Fibroblast of skin of left biceps (primary cell): ENCODE measurements at regions not wholly inside any gene's neighbourhood (a gene's known extent, or its start where the extent isn't known, plus 50 kb on each side); places are given as distances from the start of the nearest gene placed in this dataset.
"Not testable (repeated sequence)": the region's sequence is repeated elsewhere in the genome, so short reads cannot be mapped to it uniquely, and the experiment has no call there.

Experiments used
- DNase-seq, 2 experiments: peaks; one replicate each; pipeline ENCODE4 v3.0.0-alpha.2; 2013; ENCODE audit warnings: low read depth in 2 of 2

DNA sequence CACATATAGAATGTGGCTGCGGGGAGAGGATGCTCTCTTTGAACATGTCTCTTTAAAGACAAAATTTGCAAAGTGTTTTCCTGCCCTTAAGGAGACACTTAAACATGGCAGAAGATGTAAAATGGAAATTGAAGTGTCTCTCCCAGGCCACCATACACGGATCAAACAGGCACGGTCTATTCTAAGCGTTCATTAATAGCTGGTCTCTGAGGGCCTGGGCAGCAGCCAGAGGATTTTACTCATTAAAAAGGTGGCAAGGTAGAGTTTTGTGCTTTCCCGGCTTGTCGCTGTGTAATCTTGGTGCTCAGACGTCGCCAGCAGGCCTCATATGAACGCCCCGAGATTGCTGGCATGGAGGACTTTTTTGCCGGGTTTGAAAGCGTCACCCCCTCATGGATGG, 205.5 kb downstream of the EMX2 start:
- DNase-seq: no peak

DNA sequence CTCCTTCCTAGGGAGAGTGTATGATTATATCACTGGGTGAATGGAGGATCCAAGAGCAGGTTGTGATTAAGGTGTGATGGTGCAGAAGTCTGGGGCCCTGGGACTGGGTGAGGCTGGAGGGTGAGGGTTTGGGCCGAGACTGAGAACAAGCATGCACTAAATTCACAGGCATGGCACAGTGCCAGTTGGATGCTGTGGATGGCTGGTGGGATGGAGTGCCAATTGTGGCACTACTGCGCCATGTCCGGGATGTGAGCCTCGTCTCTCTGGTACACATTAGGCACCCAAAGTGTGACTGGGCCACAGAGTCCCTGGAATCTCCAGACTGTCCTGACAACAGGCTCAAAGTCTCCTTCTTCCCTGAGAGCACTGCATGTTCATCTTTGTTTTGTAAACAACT, 208.1 kb downstream of the EMX2 start:
- DNase-seq: no peak

DNA sequence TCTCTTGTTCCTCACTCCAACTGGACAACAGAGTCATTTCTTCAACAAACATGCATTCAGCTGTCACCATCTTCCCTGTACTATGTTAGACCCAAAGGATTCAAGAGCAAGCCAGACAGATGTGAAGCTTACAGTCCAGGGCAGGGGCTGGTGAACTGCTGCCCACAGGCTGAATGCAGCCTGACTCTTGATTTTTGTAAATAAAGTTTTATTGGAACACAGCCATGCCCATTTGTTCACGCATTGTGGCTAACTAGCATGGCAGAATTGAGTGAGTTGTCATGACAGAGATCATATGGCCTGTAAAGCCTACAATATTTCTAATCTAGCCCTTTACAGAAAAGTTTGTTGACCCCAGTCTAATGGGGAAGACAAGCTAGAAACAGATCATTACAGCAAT, 208.7 kb downstream of the EMX2 start:
- no peak for DNase-seq

DNA sequence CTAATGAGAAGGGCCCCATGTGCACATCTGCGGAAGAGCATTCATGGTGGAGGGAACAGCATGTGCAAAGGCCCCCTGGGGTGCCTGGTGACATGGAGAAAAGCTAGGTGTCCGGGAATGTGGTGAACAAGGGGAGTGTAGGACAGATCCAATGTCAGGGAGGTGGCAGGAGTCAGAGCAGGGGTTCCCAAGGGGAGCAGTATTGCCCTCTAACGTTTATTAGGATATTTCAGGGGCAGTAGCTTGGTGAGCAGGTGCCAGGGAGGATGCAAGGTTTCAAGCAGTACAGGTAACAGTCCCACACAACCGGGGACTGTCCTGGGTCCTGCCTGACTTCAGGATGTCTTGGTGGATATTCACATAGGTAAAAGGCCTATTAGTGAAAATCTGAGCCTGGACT, 209.6 kb downstream of the EMX2 start:
- DNase-seq: no peak

DNA sequence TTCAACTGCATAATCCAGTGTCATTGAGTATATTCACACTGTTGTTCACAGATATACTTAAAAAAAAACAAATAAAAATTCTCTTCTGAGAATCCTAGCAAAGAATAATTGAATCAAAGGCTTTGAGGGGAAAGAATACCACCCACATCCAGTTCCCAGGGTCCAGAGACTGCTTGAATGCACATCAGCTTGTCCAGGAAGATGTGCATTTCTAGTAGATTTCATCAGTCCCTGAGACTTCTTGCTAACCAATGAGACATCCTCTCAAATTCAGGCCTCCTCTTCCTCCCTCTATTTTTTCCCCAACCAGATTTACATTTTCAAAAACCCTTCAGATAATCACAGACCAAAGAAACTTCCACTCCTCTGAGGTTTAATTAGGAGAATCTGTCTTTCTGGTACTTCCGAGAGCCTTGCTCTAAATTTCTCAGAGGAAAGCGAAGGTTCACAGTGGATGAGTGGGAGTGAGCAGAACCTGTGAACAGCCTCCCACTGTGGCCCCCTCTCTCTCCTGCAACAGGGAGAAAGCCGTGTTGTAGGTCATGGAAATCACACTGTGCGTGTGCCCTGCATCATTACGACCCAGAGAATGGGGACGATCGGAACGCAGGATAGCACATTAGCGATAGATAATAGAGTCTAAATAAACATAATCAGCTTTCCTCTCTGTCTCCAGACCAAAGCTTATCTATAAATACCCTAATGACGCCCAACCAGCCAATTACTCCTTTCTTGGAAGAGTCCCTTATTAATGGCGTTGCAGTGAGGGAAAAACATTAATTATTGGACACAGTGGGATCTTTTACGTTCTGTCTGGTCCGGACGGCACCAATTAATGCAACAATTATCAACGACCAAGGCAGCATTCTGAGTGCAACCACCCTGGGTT, 212.5 kb downstream of the EMX2 start:
- no peak for DNase-seq

DNA sequence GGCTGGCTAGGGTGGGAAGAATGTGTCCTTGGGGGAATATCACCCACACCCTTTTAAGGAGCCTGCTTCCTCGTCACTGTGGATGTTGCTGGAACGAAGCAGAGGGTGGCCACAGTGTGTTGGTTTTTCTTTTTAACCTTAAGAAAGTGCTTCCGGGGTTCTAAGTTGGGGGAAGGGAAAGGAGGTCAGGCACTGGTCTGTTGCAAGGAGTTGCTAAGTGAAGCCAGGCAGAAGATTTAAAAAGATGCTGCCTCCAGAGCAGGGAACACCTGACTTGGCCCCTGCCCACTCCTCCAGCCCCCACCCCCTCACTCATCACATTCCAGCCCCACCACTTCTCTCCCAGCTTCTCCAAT, 213.1 kb downstream of the EMX2 start:
- DNase-seq: no peak

DNA sequence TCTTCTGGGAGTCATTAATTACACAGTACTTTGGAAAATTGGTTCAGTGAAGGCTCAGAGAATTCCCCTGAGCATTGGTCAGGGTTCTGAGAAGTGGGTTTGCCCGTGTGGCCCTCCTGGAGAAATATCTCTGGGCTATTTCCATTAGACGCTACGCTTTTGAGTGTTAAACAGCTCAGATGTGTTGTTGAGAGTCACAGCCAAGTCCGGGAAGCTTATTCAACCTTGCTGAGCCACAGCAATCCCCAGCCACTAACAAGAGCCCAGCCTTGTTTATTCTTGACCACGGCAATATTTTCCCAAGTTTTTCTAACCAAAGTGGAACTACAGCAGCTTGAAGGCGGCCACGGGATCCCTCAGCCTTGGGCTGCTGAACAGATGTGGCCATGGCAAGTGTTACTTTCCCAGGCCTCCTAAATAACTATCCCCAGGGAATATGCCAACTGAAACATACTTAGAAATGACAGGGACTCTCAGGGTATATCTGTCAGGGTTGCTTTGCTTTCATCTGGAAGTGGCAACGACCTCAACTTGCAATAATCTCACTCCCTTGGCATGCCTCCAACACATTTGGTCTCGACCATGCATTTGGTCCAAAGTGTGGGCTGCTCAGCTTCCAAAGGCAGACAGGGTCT, 214.7 kb downstream of the EMX2 start:
- no peak for DNase-seq

DNA sequence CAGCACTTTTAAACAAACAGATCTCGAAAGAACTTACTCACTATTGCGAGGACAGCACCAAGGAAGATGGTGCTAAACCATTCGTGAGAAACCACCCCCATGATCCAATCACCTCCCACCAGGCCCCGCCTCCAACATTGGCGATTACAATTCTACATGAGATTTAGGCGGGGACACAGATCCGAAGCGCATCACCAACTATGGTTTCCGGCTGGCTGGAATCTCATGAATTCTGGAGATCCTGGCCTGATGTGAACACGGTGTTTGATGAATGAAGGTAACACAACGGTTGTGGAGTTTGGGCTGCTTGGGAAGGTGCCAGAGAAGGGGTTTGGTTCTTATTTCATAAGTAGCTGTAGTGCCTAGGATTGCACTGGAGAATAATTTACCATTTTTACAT, 216.7 kb downstream of the EMX2 start:
- DNase-seq: no peak

DNA sequence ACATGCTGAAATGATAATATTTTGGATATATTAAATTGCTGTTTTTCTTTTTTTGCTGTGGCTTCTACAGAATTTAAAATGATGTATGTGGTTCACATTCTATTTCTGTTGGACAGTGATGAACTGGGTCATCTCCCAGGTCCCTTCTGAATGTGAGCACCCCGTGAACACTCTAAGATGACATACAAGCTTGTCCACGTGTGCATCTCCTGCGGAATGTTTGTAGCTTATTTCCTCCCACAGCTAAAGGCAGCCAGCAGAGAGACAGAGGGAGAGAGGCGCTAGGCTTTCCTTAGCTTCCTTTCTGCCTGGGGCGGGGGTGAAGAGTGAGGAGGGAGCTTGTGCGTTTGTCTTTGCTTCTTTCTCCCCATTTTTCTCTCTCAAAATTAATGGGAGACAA, 219.1 kb downstream of the EMX2 start:
- no peak for DNase-seq

DNA sequence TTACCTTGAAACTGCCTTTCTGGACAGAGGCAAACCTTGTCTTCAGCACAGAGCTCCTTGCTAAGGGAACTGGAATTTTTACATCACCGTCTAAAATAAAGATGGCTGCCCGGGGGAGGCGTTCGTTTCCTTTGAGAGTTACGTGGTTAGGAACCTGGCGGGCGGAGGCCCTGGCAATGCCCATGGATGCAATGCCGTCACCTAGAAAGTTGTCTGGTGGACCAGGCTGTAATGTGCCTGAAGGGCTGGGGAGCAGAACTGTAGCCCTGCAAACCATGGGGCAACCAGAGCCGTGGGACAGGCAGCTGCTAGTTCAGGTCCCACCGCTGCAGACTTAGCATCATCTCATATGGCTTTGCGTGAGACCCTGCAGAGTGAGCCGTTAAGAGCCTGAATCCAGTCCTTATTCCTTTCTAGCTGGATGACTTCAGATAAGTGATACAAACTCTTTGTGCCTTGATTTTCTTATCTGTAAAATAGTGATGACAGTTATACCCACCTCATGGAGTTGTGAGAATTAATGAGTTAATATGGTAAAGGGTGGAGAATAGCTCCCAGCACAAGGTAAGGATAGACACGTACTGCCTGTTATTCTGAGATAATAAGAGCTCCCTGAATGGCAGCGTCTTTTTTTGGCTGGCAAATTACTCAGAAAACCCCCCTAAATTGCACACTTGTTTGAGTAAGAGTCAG, 219.7 kb downstream of the EMX2 start:
- DNase-seq: no peak

DNA sequence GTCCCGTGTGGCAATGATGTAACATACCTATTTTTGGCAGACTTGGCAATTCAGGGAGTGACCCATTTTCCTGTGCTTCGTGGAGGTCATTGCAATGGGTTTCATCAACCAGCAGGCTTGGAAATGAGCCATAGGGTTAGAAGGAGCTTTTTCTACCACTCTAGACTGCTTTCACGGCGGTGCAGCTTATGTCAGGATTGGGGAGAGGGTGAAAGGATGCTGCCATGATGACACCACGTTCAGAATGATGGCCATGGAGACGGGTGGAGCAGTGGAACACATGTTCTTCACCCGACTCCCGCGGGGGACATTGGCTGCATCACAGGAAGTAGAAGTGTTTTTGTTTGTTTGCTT, 220.2 kb downstream of the EMX2 start:
- DNase-seq: peak; percentile 47 to 63

DNA sequence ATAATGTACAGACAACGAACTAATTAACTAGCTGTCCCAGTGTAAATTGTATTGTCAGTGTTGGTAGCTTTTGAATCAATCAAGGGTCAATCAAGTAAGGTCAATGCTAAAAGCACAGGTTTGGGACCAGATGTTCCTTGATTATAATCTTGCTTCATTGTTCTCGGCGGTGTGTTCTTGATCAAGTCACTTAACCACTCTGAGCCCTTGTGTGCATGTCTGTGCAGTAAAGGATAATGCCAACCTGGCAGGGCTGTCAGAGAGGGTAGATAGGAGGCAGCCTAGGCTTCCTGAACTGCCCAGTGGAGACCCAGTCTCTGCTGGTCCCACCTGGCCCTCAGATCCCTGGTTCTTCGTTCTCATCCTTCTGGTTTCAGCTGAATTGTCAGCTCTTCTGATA, 221.0 kb downstream of the EMX2 start:
- DNase-seq: no peak

DNA sequence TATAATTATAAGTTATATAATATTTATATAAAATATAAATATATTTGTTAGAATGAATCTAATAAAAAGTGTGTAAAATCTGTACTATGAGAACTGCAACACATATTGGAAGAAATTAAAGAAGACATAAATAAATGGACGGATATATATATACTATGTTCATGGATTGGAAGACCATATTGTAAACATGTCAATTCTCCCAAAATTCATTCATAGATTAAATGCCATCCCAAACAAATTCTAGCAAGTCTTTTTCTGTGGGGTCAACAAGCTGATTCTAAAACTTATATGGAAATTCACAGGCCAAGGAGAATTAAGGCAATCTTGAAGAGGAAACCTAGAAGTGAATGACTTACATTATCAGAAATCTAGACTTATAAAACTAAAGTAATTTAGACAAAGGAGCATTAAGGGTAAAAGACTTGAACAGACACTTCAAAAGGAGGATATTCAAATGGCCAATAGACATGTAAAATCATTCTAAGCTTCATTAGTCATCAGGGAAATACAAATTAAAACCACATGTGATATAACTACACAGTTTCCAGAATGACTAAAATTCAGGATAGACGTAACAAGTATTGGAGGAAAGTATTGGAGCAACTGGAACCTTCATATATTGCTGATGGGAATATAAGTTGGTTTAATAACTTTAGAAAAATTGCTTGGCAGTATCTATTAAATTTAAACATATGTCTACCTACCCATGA, 225.9 kb downstream of the EMX2 start:
- DNase-seq: peak in 1 of 2 experiments; percentile 9

DNA sequence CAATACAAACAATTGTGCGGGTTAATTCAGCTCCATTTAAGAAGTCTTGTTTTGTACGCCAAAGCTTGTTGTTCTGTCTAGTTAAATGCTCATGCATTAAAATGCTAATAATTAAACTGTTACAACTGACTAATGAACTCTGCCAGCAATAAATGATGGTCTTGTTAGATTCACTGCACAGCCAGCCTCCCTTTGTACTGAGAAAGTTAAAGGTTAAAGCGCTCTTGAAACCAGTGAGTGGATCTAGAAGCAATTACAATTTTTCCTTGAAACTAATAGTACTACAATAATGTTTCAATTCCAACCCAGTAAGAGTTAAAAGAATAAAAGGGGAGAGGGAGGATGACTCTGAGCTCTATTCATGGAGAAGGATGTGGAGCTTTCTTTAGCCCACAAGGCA, 233.0 kb downstream of the EMX2 start:
- no peak for DNase-seq

DNA sequence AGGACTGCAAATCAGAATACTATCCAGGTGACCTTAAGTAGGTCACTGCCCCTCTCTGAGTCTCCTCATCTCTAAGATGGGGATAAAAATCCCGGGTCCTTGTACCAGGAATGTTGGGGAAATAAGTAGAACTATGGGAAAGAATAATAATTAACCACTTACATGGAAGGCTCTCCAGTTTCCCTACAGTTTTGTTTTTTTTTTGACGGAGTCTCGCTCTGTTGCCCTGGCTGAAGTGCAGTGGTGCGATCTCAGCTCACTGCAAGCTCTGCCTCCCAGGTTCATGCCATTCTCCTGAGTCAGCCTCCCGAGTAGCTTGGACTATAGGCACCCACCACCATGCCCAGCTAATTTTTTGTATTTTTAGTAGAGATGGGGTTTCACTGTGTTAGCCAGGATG, 234.7 kb downstream of the EMX2 start:
- DNase-seq: not testable (repeated sequence)

DNA sequence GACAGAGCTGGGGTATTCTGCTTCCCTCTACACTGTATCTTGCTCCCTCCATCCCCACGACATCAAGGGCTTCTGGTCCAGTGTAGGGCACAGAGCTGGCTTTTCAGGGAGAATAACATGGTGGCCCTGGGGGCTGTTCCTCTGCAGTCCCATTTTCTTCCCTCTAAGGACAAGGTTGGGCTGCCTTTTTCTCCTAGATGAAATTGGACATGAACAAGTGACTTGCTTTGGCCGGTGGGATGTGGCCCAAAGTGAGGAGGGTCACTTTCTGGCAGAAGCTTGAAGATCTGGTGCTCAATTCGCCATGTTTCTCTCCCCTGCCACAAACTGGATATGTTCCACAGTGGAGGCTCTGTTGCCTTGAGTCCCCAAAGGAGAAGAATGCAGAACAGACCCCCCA, 235.7 kb downstream of the EMX2 start:
- no peak for DNase-seq

DNA sequence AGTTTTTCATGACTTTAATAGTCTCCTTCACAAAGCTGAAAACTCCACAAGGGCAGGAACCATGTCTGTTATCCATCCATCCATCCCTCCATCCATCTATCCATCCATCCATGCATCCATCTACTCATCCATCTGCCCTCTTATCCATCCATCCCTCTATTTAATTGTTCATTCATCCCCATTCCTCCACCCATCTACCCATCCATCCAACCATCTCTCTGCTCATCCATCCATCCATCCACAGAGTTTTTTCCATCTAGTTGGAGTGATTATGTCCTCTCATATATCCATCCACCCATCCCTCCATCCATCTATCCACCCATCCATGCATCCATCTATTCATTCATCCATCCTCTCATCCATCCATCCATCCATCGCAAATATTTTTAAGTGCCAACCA, 237.9 kb downstream of the EMX2 start:
- no peak for DNase-seq

DNA sequence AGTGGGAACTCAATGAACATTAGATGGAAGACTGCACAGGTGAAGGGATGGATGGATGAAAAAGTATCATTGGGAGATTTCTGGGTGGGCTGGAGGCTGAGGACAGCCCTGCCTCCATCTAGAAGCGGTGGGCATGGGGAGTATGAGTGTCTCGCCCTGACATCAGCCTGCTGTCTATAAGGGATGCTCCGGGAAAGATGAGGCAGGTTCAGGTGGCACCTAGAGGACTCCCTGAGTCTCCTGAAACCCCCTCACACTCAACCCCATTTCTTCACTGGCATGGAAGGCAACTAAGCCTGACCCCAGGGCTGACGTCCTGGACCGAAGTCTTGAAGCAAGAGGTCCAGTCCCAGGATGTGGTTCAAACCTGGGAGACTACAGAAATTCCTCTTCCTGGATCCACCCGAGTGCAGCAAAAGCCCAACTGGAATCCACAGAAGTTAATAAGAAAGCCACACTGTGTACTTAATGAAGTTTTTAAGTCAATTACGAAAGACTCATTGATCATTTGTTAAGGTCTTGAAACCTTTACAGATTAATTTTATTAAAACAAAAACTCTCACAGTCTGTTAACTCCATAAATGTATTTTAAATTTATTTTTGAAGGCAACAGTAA, 238.8 kb downstream of the EMX2 start:
- no peak for DNase-seq

DNA sequence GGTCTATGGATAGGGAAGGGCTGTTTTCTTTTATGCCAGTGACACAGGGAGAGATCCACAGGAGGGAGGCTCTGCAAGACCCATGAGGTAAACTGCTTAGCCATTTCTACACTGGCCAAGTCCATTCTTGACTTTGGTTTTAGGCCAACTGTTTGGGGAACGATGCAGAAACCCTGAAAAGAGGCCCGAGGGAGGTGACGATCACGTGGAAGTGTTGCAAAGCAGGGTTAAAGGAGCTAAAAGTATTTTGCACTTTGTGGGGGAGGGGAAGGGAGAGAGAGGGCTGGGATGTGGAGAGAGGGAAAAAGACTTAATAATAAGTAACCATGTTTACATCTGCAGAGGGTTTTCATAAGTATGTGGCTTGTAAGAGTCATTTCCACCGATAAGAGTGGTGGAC, 239.7 kb downstream of the EMX2 start:
- no peak for DNase-seq

DNA sequence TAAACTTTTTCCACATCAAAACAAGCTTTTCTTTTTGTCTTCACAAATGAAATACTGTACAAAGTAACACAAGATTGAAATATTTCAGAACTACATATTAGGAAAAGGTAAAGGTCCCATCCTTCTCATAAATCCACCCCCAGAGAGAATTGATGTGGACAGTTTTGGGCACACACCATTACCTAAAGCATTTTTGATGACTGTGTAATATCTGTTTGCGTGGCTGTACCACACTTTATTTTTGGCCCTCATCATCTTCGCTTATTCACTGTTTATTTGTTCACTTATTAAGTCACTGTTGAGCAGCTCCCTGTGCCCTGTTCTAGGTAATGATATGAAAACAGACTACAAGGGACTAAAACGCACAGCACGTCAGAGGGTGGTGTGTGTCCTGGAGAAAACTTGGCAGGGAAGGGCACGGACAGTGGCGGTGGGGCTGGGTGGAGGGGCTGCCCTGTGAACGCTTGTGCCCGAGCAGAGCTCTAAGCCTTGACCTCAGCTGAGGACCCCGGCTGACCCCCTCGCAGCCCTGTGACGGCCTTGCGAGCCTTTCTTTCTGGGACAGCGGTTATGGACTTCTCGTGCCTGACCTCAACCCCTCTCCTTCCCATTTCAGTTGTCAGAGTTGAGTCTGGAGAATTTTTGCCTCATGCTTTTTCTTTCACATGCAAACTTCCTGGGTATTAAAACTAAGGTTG, 241.3 kb downstream of the EMX2 start:
- DNase-seq: no peak

DNA sequence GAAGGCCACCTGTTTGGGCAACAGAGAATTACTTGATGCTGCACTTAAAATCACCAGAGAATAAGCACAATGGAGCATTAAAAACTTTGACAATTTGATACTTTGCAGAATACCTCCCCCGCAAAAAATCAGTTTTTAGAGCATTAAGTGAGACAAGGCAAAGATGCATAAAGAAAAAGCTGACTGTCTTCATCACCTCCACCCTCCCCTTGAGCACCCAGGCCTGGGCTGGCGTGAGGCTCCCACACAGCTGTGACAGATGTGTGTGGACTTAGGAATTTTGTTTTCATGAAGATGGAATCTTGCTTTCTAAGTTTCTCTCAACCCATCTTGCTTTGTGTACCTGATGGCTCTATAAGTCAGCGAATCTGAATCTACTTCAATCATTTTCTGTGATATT, 242.2 kb downstream of the EMX2 start:
- DNase-seq: no peak
